ENCODE measurements at regions not wholly inside any gene's neighbourhood (a gene's known extent, or its start where the extent isn't known, plus 50 kb on each side); places are given as distances from the start of the nearest gene placed in this dataset.

DNA sequence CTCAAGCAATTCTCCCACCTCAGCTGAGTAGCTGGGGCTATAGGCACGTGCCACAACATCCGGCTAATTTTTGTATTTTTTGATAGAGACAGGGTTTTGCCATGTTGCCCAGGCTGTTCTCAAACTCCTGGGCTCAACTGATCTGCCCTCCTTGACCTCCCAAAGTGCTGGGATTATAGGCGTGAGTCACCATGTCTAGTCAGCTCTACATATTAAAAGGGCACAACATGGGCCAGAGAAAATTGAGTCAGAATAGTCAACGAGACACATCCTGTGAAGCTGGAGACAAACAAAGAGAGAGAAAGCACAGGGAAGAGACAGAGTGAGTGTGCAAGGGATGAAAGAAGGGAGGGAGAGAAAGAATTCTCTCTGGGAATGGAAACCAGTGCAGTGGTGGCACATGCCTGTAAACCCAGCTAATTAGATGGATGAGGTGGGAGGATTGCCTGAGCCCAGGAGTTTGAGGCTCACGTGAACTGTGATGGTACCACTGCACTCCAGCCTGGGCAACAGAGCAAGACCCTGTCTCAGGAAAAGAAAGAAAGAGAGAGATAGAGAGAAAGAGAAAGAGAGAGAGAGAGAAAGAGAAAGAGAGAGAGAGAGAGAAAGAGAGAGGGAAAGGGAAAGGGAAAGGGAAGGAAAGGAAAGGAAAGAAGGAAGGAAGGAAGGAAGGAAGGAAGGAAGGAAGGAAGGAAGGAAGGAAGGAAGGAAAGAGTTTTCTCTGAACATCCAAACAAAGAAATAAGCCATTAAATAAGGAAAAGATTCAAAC lies 107.2 kb upstream of the SLC25A36 start:
- Histone ChIP-seq H4K20me1 (ENCODE audit: insufficient read depth, low read length) (no peaks in the 10 kb centered on the region), H3K79me2 (ENCODE audit: insufficient read depth, low read length) (no peaks in the 10 kb centered on the region), H3K27me3 (ENCODE audit: control insufficient read depth in 1 of 2, insufficient read depth in 2 of 2, low read length in 2 of 2) (no peaks in the 10 kb centered on the region), H3K36me3 (replicated peaks in 1 of 2; ENCODE audit: control insufficient read depth in 1 of 2, insufficient read depth in 2 of 2, low read length in 2 of 2) (no peaks in the 10 kb centered on the region), H3K4me3 (replicated peaks in 1 of 3; ENCODE audit: insufficient read depth in 1 of 3, low read depth in 2 of 3, low read length in 3 of 3) (no peak overlapping the region), H2AFZ (ENCODE audit: low read length) (no peak overlapping the region), H3K9me3 (ENCODE audit: low read length) (no peaks in the 10 kb centered on the region), H3K9ac (ENCODE audit: insufficient read depth, low read depth, low read length) (no peak overlapping the region), H3K27ac (ENCODE audit: extremely low read length, insufficient read depth, low read length) (no peak overlapping the region), H3K4me2 (ENCODE audit: low read depth, low read length) (no peak overlapping the region), H3K4me1 (ENCODE audit: insufficient read depth, low read length) (0 out of 2 replicates have a peak, but pooled peaks cover 7% of the 10 kb centered on the region)
- POLR2A ChIA-PET: no interaction called here
- TF ChIP-seq BHLHE40 (IDR thresholded peaks at IDR 0.05; ENCODE audit: low read length) (peak; percentile 26; the same call in 1 of the 2 replicates), FOSL2 (CRISPR knock-in tag; IDR thresholded peaks at IDR 0.05) (0 out of 2 replicates have a peak, but pooled peaks have one; percentile 15), DNMT1 (CRISPR knock-in tag; IDR thresholded peaks at IDR 0.05) (no peak), SNAPC2 (CRISPR knock-in tag; IDR thresholded peaks at IDR 0.05) (no peak)
- TF ChIP-seq, protein P1, sequence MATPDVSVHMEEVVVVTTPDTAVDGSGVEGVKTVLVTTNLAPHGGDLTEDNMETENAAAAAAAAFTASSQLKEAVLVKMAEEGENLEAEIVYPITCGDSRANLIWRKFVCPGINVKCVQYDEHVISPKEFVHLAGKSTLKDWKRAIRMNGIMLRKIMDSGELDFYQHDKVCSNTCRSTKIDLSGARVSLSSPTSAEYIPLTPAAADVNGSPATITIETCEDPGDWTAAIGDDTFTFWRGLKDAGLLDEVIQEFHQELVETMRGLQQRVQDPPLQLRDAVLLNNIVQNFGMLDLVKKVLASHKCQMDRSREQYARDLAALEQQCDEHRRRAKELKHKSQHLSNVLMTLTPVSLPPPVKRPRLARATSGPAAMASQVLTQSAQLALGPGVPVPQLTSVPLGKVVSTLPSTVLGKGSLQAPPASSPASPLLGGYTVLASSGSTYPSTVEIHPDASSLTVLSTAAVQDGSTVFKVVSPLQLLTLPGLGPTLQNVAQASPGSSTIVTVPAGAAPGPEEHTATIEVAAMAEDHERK (CRISPR knock-in tag; IDR thresholded peaks at IDR 0.05; ENCODE audit: low read depth): no peak
- intact Hi-C loops (cut with micrococcal nuclease; ENCODE audit: unreplicated experiment) (no loop called here), in situ Hi-C loops (cut with HindIII; ENCODE audit: extremely low pct_ligation_motif_present, low pct_unique_long_range_greater_than_20kb) (no loop called here)
- 2% methylated on average over 5 of the region's 5 CpGs for WGBS (ENCODE audit: low lambda C conversion rate)
- no peak; the same call in 2 of the 3 replicates for ATAC-seq
- BruUV-seq (replicated peaks): no TSS peak
- DNase-seq (ENCODE audit: low spot score): no peak
- CTCF ChIA-PET (ENCODE audit: low intra/inter-chr PET ratio, low total read pairs): no interaction called here
- FAIRE-seq: no peak

DNA sequence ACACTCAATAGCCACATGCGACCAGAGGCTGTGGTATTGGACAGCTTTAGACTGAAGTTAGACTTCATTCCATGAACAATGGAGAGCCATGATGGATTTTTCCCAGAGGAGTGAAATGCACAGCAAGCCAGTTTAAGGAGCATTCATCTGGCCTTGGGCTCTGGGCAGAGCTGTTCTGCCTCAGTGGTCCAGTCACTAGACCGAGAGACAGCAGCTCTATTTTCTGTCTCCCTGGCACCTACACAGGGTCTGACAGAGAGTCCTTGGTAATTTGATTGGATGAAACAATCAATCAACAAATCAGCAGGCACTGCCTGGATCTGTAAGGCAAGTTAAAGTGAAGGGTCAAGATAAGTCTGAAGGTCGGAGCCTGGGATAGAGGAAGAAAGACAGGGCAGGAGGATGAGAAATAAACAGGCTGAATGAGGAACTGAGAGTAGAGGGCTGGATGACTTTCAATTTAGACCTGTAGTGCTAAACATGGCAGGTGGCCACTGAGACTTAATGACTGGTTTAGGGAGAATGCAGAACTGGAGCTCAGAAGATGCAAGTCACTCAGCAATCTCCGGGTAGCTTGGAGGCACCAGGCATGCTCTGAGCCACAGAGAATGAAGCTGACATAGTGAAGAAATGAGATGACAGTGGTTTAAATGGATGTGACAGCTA lies 98.5 kb upstream of the SLC25A36 start:
- in situ Hi-C loops (cut with HindIII; ENCODE audit: extremely low pct_ligation_motif_present, low pct_unique_long_range_greater_than_20kb): no loop called here
- no peak for FAIRE-seq
- no peak overlapping the region for H3K9ac ChIP-seq (ENCODE audit: insufficient read depth, low read depth, low read length)
- ChIA-PET POLR2A (no interaction called here), CTCF (ENCODE audit: low intra/inter-chr PET ratio, low total read pairs) (no interaction called here)
- H3K4me1 ChIP-seq (ENCODE audit: insufficient read depth, low read length): no peaks in the 10 kb centered on the region
- H3K79me2 ChIP-seq (ENCODE audit: insufficient read depth, low read length): no peaks in the 10 kb centered on the region
- H3K36me3 ChIP-seq (replicated peaks in 1 of 2; ENCODE audit: control insufficient read depth in 1 of 2, insufficient read depth in 2 of 2, low read length in 2 of 2): no peaks in the 10 kb centered on the region
- no peak overlapping the region for H3K4me3 ChIP-seq (replicated peaks in 1 of 3; ENCODE audit: insufficient read depth in 1 of 3, low read depth in 2 of 3, low read length in 3 of 3)
- intact Hi-C loops (cut with micrococcal nuclease; ENCODE audit: unreplicated experiment): no loop called here
- H3K9me3 ChIP-seq (ENCODE audit: low read length): no peaks in the 10 kb centered on the region
- no peak for ATAC-seq
- no peaks in the 10 kb centered on the region for H4K20me1 ChIP-seq (ENCODE audit: insufficient read depth, low read length)
- DNase-seq (ENCODE audit: low spot score): no peak
- 18% methylated on average over 4 of the region's 4 CpGs for WGBS (ENCODE audit: low lambda C conversion rate)
- H2AFZ ChIP-seq (ENCODE audit: low read length): no peak overlapping the region
- no peak overlapping the region for H3K27ac ChIP-seq (ENCODE audit: extremely low read length, insufficient read depth, low read length)
- H3K4me2 ChIP-seq (ENCODE audit: low read depth, low read length): no peak overlapping the region
- BruUV-seq (replicated peaks): no TSS peak
- H3K27me3 ChIP-seq (ENCODE audit: control insufficient read depth in 1 of 2, insufficient read depth in 2 of 2, low read length in 2 of 2): peaks cover 0 to 3% of the 10 kb centered on the region in 2 experiments; a peak in 2 of 5 replicates
- TF ChIP-seq HDAC1 (CRISPR knock-in tag; IDR thresholded peaks at IDR 0.05) (no peak), SRSF9 (IDR thresholded peaks at IDR 0.05; ENCODE audit: borderline replicate concordance, insufficient read depth, low read depth, low read length, poor library complexity, severe bottlenecking) (no peak), EP300 (IDR thresholded peaks at IDR 0.05; ENCODE audit: low read depth in 2 of 2, low read length in 2 of 2) (no peak), EP300 (CRISPR knock-in tag; IDR thresholded peaks at IDR 0.05; ENCODE audit: borderline replicate concordance) (no peak), RXRB (CRISPR knock-in tag; IDR thresholded peaks at IDR 0.05; ENCODE audit: borderline replicate concordance) (no peak)
- TF ChIP-seq, protein P2, sequence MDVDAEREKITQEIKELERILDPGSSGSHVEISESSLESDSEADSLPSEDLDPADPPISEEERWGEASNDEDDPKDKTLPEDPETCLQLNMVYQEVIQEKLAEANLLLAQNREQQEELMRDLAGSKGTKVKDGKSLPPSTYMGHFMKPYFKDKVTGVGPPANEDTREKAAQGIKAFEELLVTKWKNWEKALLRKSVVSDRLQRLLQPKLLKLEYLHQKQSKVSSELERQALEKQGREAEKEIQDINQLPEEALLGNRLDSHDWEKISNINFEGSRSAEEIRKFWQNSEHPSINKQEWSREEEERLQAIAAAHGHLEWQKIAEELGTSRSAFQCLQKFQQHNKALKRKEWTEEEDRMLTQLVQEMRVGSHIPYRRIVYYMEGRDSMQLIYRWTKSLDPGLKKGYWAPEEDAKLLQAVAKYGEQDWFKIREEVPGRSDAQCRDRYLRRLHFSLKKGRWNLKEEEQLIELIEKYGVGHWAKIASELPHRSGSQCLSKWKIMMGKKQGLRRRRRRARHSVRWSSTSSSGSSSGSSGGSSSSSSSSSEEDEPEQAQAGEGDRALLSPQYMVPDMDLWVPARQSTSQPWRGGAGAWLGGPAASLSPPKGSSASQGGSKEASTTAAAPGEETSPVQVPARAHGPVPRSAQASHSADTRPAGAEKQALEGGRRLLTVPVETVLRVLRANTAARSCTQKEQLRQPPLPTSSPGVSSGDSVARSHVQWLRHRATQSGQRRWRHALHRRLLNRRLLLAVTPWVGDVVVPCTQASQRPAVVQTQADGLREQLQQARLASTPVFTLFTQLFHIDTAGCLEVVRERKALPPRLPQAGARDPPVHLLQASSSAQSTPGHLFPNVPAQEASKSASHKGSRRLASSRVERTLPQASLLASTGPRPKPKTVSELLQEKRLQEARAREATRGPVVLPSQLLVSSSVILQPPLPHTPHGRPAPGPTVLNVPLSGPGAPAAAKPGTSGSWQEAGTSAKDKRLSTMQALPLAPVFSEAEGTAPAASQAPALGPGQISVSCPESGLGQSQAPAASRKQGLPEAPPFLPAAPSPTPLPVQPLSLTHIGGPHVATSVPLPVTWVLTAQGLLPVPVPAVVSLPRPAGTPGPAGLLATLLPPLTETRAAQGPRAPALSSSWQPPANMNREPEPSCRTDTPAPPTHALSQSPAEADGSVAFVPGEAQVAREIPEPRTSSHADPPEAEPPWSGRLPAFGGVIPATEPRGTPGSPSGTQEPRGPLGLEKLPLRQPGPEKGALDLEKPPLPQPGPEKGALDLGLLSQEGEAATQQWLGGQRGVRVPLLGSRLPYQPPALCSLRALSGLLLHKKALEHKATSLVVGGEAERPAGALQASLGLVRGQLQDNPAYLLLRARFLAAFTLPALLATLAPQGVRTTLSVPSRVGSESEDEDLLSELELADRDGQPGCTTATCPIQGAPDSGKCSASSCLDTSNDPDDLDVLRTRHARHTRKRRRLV (CRISPR knock-in tag; IDR thresholded peaks at IDR 0.05): no peak
